B cell (primary cell): ENCODE measurements at regions not wholly inside any gene's neighbourhood (a gene's known extent, or its start where the extent isn't known, plus 50 kb on each side); places are given as distances from the start of the nearest gene placed in this dataset.

Experiments used
- ATAC-seq: fragments of 200-7000 bp; cut with Tn5 transposase; one replicate; pipeline ENCODE4 v1.10.0; 2021; ENCODE audit warnings: low read depth, mild to moderate bottlenecking, moderate number of reproducible peaks, moderate library complexity
- CTCF ChIA-PET: fragments of 350-600 bp; sonication (Branson Sonifier 250); formaldehyde crosslinking; loops from one replicate; lab custom pipeline; 2021; ENCODE audit warnings: antibody characterized with exemption, inconsistent platforms; lab: Charles Lee
- POLR2A ChIA-PET: fragments of 350-600 bp; sonication (Branson Sonifier 250); formaldehyde crosslinking; loops from one replicate; lab custom pipeline; 2021; ENCODE audit warnings: antibody characterized with exemption; lab: Charles Lee
- DNase-seq: peaks from one replicate; pipeline ENCODE4 v3.0.0; 2013
- H2AFZ ChIP-seq: 2 replicates; pipeline ENCODE4 v1.6.1; 2012; ENCODE audit warnings: mild to moderate bottlenecking, low read depth, low read length; ENCODE audit not compliant: insufficient read depth, poor library complexity, severe bottlenecking
- H3K27ac ChIP-seq, 2 donors: 1 replicate in 1 of 2; 2 replicates in 1 of 2; pipeline ENCODE4 v1.5.1; 2012 to 2013; ENCODE audit warnings: low read length in 2 of 2, mild to moderate bottlenecking in 2 of 2, moderate library complexity in 1 of 2
- H3K27me3 ChIP-seq, 4 experiments: fragments of 200-600 bp in 1 of 4; sonication (generic) in 1 of 4; replicated peaks in 1 of 4; 1 replicate in 2 of 4; 2 replicates in 2 of 4; pipeline versions ENCODE4 v1.6.1 to v1.7.0; 2013 to 2016; ENCODE audit warnings: low read length in 3 of 4, mild to moderate bottlenecking in 2 of 4, mixed read lengths in 1 of 4, moderate library complexity in 1 of 4; ENCODE audit not compliant: insufficient read depth in 4 of 4, control insufficient read depth in 3 of 4; ENCODE audit errors: control extremely low read depth in 1 of 4
- H3K36me3 ChIP-seq, 2 experiments: replicated peaks in 1 of 2; 1 replicate in 1 of 2; 2 replicates in 1 of 2; pipeline versions ENCODE4 v1.6.1 to v1.7.1; 2013; ENCODE audit warnings: low read length in 1 of 2; ENCODE audit not compliant: insufficient read depth in 2 of 2, control insufficient read depth in 1 of 2; ENCODE audit errors: control extremely low read depth in 1 of 2, extremely low read depth in 1 of 2
- H3K4me1 ChIP-seq, 2 donors: fragments of 200-600 bp in 1 of 2; sonication (generic) in 1 of 2; 1 replicate in 1 of 2; 2 replicates in 1 of 2; pipeline versions ENCODE4 v1.5.1 to v1.6.1; 2013 to 2017; ENCODE audit warnings: low read length in 2 of 2; ENCODE audit not compliant: control insufficient read depth in 2 of 2, insufficient read depth in 2 of 2
- H3K4me2 ChIP-seq: replicated peaks from 2 replicates; pipeline ENCODE3; 2012; ENCODE audit warnings: mild to moderate bottlenecking, low read depth, low read length; ENCODE audit not compliant: poor library complexity, severe bottlenecking
- H3K4me3 ChIP-seq, 5 experiments: fragments of 200-600 bp in 1 of 5; sonication (generic) in 1 of 5; 1 replicate in 3 of 5; 2 replicates in 2 of 5; pipeline versions ENCODE4 v1.5.1 to v1.7.0; 2011 to 2016; ENCODE audit warnings: low read length in 4 of 5, mild to moderate bottlenecking in 4 of 5, low read depth in 2 of 5, control low read depth in 1 of 5, moderate library complexity in 1 of 5; ENCODE audit not compliant: insufficient read depth in 1 of 5; ENCODE audit errors: control extremely low read depth in 1 of 5, extremely low read depth in 1 of 5
- H3K79me2 ChIP-seq: fragments of 200-600 bp; sonication (generic); one replicate; pipeline ENCODE4 v1.6.0; 2016; ENCODE audit warnings: low read length; ENCODE audit not compliant: control insufficient read depth, insufficient read depth
- H3K9ac ChIP-seq: fragments of 200-600 bp; sonication (generic); 2 replicates; pipeline ENCODE4 v1.6.1; 2017; ENCODE audit warnings: mild to moderate bottlenecking, low read length, moderate library complexity
- H3K9me3 ChIP-seq, 3 donors: one replicate each; pipeline versions ENCODE4 v1.6.1 to v1.7.1; 2013; ENCODE audit warnings: low read length in 2 of 3; ENCODE audit not compliant: control insufficient read depth in 2 of 3, insufficient read depth in 1 of 3; ENCODE audit errors: control extremely low read depth in 1 of 3
- H4K20me1 ChIP-seq: 2 replicates; pipeline ENCODE4 v1.6.0; 2012; ENCODE audit warnings: mild to moderate bottlenecking, low read length; ENCODE audit not compliant: insufficient read depth, control insufficient read depth, poor library complexity, severe bottlenecking
- H3K27ac Mint-ChIP-seq: one replicate; pipeline ENCODE4 v1.8.0; 2021; ENCODE audit warnings: mixed read lengths
- H3K27me3 Mint-ChIP-seq: one replicate; pipeline ENCODE4 v1.8.0; 2021; ENCODE audit warnings: mixed read lengths
- H3K4me1 Mint-ChIP-seq: one replicate; pipeline ENCODE4 v1.8.0; 2021; ENCODE audit warnings: mixed read lengths
- H3K4me3 Mint-ChIP-seq: one replicate; pipeline ENCODE4 v1.8.0; 2021; ENCODE audit warnings: mixed read lengths
- H3K9me3 Mint-ChIP-seq: one replicate; pipeline ENCODE4 v1.8.0; 2022; ENCODE audit warnings: mixed read lengths; ENCODE audit not compliant: insufficient read depth
- CTCF ChIP-seq: fragments of 200-600 bp; IDR thresholded peaks from one replicate; pipeline ENCODE4 v1.8.0; 2022; ENCODE audit warnings: antibody characterized with exemption, mild to moderate bottlenecking
- EZH2 ChIP-seq: IDR thresholded peaks from 2 replicates; pipeline ENCODE4 v1.6.1; 2012; ENCODE audit warnings: borderline replicate concordance, low read depth, mild to moderate bottlenecking, moderate library complexity, low read length; ENCODE audit not compliant: insufficient read depth, poor library complexity, severe bottlenecking
- WGBS: methylation state at CpG from one replicate; pipeline ENCODE4 v1.1.5; 2013; ENCODE audit warnings: missing lambda C conversion rate; ENCODE audit not compliant: insufficient coverage; 5-methylcytosine and 5-hydroxymethylcytosine counted together
- intact Hi-C: fragments of 100-400 bp; cut with micrococcal nuclease; formaldehyde crosslinking; loops from one replicate; pipeline ENCODE4 v1.10.0; 2022

- WGBS: no CpG with 5 or more reads among the region's 2 CpGs
- no peak for DNase-seq
- Mint-ChIP-seq H3K27me3 (peaks cover 7% of the 10 kb centered on the region), H3K9me3 (no peaks in the 10 kb centered on the region), H3K27ac (no peak overlapping the region), H3K4me1 (no peaks in the 10 kb centered on the region), H3K4me3 (no peak overlapping the region)
- Histone ChIP-seq H3K36me3 (no peaks in the 10 kb centered on the region), H3K4me2 (no peak overlapping the region), H3K27me3 (peaks cover 0 to 2% (median 0%) of the 10 kb centered on the region in 4 experiments), H2AFZ (no peak overlapping the region), H3K4me1 (no peaks in the 10 kb centered on the region), H4K20me1 (no peaks in the 10 kb centered on the region), H3K9me3 (no peaks in the 10 kb centered on the region), H3K9ac (no peak overlapping the region), H3K27ac (no peak overlapping the region), H3K4me3 (no peak overlapping the region), H3K79me2 (no peaks in the 10 kb centered on the region)
- CTCF ChIA-PET: no interaction called here
- no peak for TF ChIP-seq EZH2
- no peak for TF ChIP-seq CTCF
- POLR2A ChIA-PET: no interaction called here
- intact Hi-C loops: no loop called here
- ATAC-seq: no peak
Measured at GRCh38 chr9:109681301-109681700, 98.7 kb upstream of the PALM2AKAP2 start.

GRCh38 chr9:109682227-109682626 lies 97.8 kb upstream of the PALM2AKAP2 start:
- POLR2A ChIA-PET: no interaction called here
- Histone ChIP-seq H4K20me1 (no peaks in the 10 kb centered on the region), H3K4me2 (no peak overlapping the region), H2AFZ (no peak overlapping the region), H3K9ac (no peak overlapping the region), H3K27me3 (peaks cover 0 to 2% (median 0%) of the 10 kb centered on the region in 4 experiments), H3K4me3 (no peak overlapping the region), H3K4me1 (no peaks in the 10 kb centered on the region), H3K36me3 (no peaks in the 10 kb centered on the region), H3K79me2 (no peaks in the 10 kb centered on the region), H3K27ac (no peak overlapping the region), H3K9me3 (no peaks in the 10 kb centered on the region)
- Mint-ChIP-seq H3K9me3 (no peaks in the 10 kb centered on the region), H3K4me1 (no peaks in the 10 kb centered on the region), H3K4me3 (no peak overlapping the region), H3K27me3 (no peaks in the 10 kb centered on the region), H3K27ac (no peak overlapping the region)
- CTCF ChIA-PET: no interaction called here
- 86% methylated on average over 1 of the region's 1 CpG for WGBS
- ATAC-seq (no peak), DNase-seq (no peak)
- TF ChIP-seq EZH2: no peak
- no peak for TF ChIP-seq CTCF
- intact Hi-C loops: no loop called here
